K562 (cell line): ENCODE measurements at regions not wholly inside any gene's neighbourhood (a gene's known extent, or its start where the extent isn't known, plus 50 kb on each side); places are given as distances from the start of the nearest gene placed in this dataset.

Source experiments
- ATAC-seq: fragments of 200-7000 bp; cut with Tn5 transposase; 3 replicates; pipeline ENCODE4 v1.9.1; 2020; ENCODE audit warnings: moderate library complexity
- BruUV-seq: library from RNA; stranded (reverse); fragments of 400-500 nt; replicated peaks from 2 replicates; lab custom pipeline; 2021; lab: Mats Ljungman, UMichigan
- CTCF ChIA-PET: fragments of 300-600 bp; formaldehyde crosslinking; extraction: SDS; loops from one replicate; lab custom pipeline; 2021; ENCODE audit warnings: low intra/inter-chr PET ratio; lab: Yijun Ruan, JAX
- POLR2A ChIA-PET: fragments of 300-600, 350-650 bp; sonication (Branson Sonifier 250); formaldehyde crosslinking; extraction: SDS; loops from one replicate; lab custom pipeline; 2021; ENCODE audit warnings: antibody characterized with exemption, inconsistent platforms; lab: Yijun Ruan, JAX
- DNase-seq, 4 experiments: peaks; one replicate each; pipeline versions ENCODE4 v3.0.0 to v3.0.0-alpha.2; 2011 to 2018; ENCODE audit warnings: low spot score in 3 of 4, mixed read lengths in 3 of 4; ENCODE audit errors: extremely low read depth in 1 of 4
- FAIRE-seq: peaks from 2 replicates; lab custom pipeline; 2011; peaks lifted over from hg19 to GRCh38; lab: Jason Lieb, UNC
- H2AFZ ChIP-seq: 2 replicates; pipeline ENCODE4 v1.6.0; 2011; ENCODE audit warnings: low read depth, low read length, control low read depth, inconsistent platforms
- H3K27ac ChIP-seq: fragments of 200-600 bp; 3 replicates; pipeline ENCODE4 v1.8.0; 2011; ENCODE audit warnings: low read depth, mild to moderate bottlenecking, control low read depth, inconsistent platforms, low read length, moderate library complexity, mixed read lengths; ENCODE audit errors: extremely low read depth
- H3K27me3 ChIP-seq, 2 experiments: fragments of 300-600 bp in 1 of 2; 2 replicates in 1 of 2; 3 replicates in 1 of 2; pipeline versions ENCODE4 v1.6.0 to v1.8.0; 2011; ENCODE audit warnings: inconsistent platforms in 2 of 2, low read length in 2 of 2, mild to moderate bottlenecking in 1 of 2, mixed read lengths in 1 of 2, moderate library complexity in 1 of 2; ENCODE audit not compliant: control insufficient read depth in 2 of 2, insufficient read depth in 2 of 2
- H3K36me3 ChIP-seq: fragments of 300-600 bp; 3 replicates; pipeline ENCODE4 v1.8.0; 2011; ENCODE audit warnings: mild to moderate bottlenecking, low read length, inconsistent platforms; ENCODE audit not compliant: control insufficient read depth, insufficient read depth
- H3K4me1 ChIP-seq, 2 experiments: fragments of 200-600 bp in 1 of 2; replicated peaks in 1 of 2; 2 replicates in 1 of 2; 3 replicates in 1 of 2; pipeline versions ENCODE4 v1.5.1 to v1.8.0; 2011; ENCODE audit warnings: inconsistent platforms in 2 of 2, low read length in 2 of 2, mild to moderate bottlenecking in 1 of 2, mixed read lengths in 1 of 2, moderate library complexity in 1 of 2; ENCODE audit not compliant: control insufficient read depth in 2 of 2, insufficient read depth in 2 of 2
- H3K4me2 ChIP-seq: 2 replicates; pipeline ENCODE4 v1.6.1; 2011; ENCODE audit warnings: low read length, control low read depth, inconsistent platforms, mixed read lengths; ENCODE audit not compliant: insufficient read depth
- H3K4me3 ChIP-seq: fragments of 200-600 bp; sonication (generic), shearing (Covaris generic); 2 replicates; pipeline ENCODE4 v1.5.1; 2016; ENCODE audit warnings: control low read depth, inconsistent platforms
- H3K79me2 ChIP-seq: fragments of 200-600 bp; 3 replicates; pipeline ENCODE4 v1.8.0; 2011; ENCODE audit warnings: low read length, inconsistent platforms; ENCODE audit not compliant: control insufficient read depth, insufficient read depth
- H3K9ac ChIP-seq, 2 experiments: 2 replicates each; pipeline versions ENCODE4 v1.6.0 to v1.6.1; 2011; ENCODE audit warnings: low read depth in 2 of 2, low read length in 2 of 2, control low read depth in 1 of 2, inconsistent platforms in 1 of 2, mild to moderate bottlenecking in 1 of 2, mixed read lengths in 1 of 2; ENCODE audit not compliant: insufficient read depth in 1 of 2
- H3K9me1 ChIP-seq: one replicate; pipeline ENCODE4 v1.6.0; 2011; ENCODE audit warnings: inconsistent platforms, mild to moderate bottlenecking, low read length, moderate library complexity; ENCODE audit not compliant: control insufficient read depth, insufficient read depth
- H3K9me3 ChIP-seq: replicated peaks from 2 replicates; pipeline ENCODE4 v1.5.1; 2011; ENCODE audit warnings: low read depth, low read length, inconsistent platforms; ENCODE audit not compliant: control insufficient read depth, insufficient read depth
- H4K20me1 ChIP-seq: replicated peaks from 2 replicates; pipeline ENCODE4 v1.6.1; 2011; ENCODE audit warnings: low read length, inconsistent platforms, mixed read lengths; ENCODE audit not compliant: control insufficient read depth, insufficient read depth
- BACH1 ChIP-seq: fragments of 200-800 bp; sonication (Bioruptor generic); IDR thresholded peaks from 2 replicates; pipeline ENCODE4 v1.6.1; 2016; ENCODE audit warnings: missing genetic modification characterization, missing compliant biosample characterization
- CHD1 ChIP-seq: fragments of 200-600 bp; sonication (generic); IDR thresholded peaks from one replicate; pipeline ENCODE4 v1.6.1; 2012; ENCODE audit warnings: mild to moderate bottlenecking, moderate library complexity, low read length, inconsistent platforms
- COPS2 ChIP-seq: fragments of 450-650 bp; conservative IDR thresholded peaks from 2 replicates; pipeline ENCODE4 v1.6.1; 2016; ENCODE audit warnings: mild to moderate bottlenecking, moderate library complexity
- ESRRA ChIP-seq: fragments of 450-650 bp; IDR thresholded peaks from 2 replicates; pipeline ENCODE4 v1.6.1; 2014; ENCODE audit warnings: low read depth, mild to moderate bottlenecking, moderate library complexity, borderline replicate concordance
- FOSL1 ChIP-seq: fragments of 200-800 bp; sonication (Bioruptor generic); conservative IDR thresholded peaks from 2 replicates; pipeline ENCODE4 v1.6.1; 2016; ENCODE audit warnings: missing genetic modification characterization, missing compliant biosample characterization
- HINFP ChIP-seq: fragments of 450-650 bp; conservative IDR thresholded peaks from 2 replicates; pipeline ENCODE4 v1.6.1; 2016; ENCODE audit warnings: missing genetic modification characterization, low read depth, mild to moderate bottlenecking, control low read depth, missing compliant biosample characterization
- HLTF ChIP-seq: fragments of 450-650 bp; IDR thresholded peaks from 2 replicates; pipeline ENCODE4 v1.6.1; 2016
- LARP7 ChIP-seq: fragments of 450-650 bp; IDR thresholded peaks from 2 replicates; pipeline ENCODE4 v1.6.1; 2016
- MCM7 ChIP-seq, 2 experiments: fragments of 450-650 bp; IDR thresholded peaks; 2 replicates each; pipeline ENCODE4 v1.6.1; 2016 to 2018
- MYBL2 ChIP-seq, 2 experiments: fragments of 450-650 bp in 1 of 2; sonication (generic) in 1 of 2; formaldehyde crosslinking in 1 of 2; IDR thresholded peaks; 2 replicates each; pipeline versions ENCODE4 v1.6.1 to v1.8.1; 2017 to 2022; ENCODE audit warnings: borderline replicate concordance in 1 of 2, inconsistent platforms in 1 of 2, low read depth in 1 of 2, mild to moderate bottlenecking in 1 of 2, missing genetic modification reagents in 1 of 2, moderate library complexity in 1 of 2
- NUFIP1 ChIP-seq: fragments of 450-650 bp; IDR thresholded peaks from 2 replicates; pipeline ENCODE4 v1.6.1; 2018; ENCODE audit not compliant: partially characterized antibody
- PHB ChIP-seq: fragments of 250-450 bp; sonication (Bioruptor Pico); IDR thresholded peaks from 2 replicates; pipeline ENCODE4 v1.5.0; 2021
- RBM22 ChIP-seq: fragments of 200-400 bp; formaldehyde crosslinking; IDR thresholded peaks from 2 replicates; pipeline ENCODE4 v1.6.1; 2018; ENCODE audit warnings: low read length, low read depth; ENCODE audit not compliant: poor library complexity, severe bottlenecking
- RFX5 ChIP-seq: IDR thresholded peaks from 2 replicates; pipeline ENCODE4 v1.6.1; 2011; ENCODE audit warnings: low read depth, mild to moderate bottlenecking, improper control_type of control experiment, low read length
- SMAD2 ChIP-seq: fragments of 150-350 bp; IDR thresholded peaks from 2 replicates; pipeline ENCODE4 v1.6.1; 2014; ENCODE audit warnings: low read depth, mild to moderate bottlenecking, low read length
- SP2 ChIP-seq: IDR thresholded peaks from 2 replicates; pipeline ENCODE4 v1.6.1; 2011; ENCODE audit warnings: mild to moderate bottlenecking, low read depth, low read length, moderate library complexity; ENCODE audit not compliant: poor library complexity, severe bottlenecking; ENCODE audit errors: extremely low read depth
- ZKSCAN1 ChIP-seq: fragments of 150-350 bp; IDR thresholded peaks from 2 replicates; pipeline ENCODE4 v1.6.1; 2016; ENCODE audit warnings: low read depth, low read length
- ZNF197 ChIP-seq: fragments of 200-800 bp; sonication (Bioruptor generic); IDR thresholded peaks from 2 replicates; pipeline ENCODE4 v1.6.1; 2016; ENCODE audit warnings: low read depth, missing genetic modification characterization, missing compliant biosample characterization
- ZNF253 ChIP-seq: fragments of 250-450 bp; sonication (Bioruptor Pico); conservative IDR thresholded peaks from 2 replicates; pipeline ENCODE4 v1.6.1; 2021; ENCODE audit warnings: mild to moderate bottlenecking
- ZNF431 ChIP-seq: sonication (generic); formaldehyde crosslinking; IDR thresholded peaks from 2 replicates; pipeline ENCODE4 v1.8.0; 2022; ENCODE audit warnings: mild to moderate bottlenecking, missing genetic modification reagents
- ZNF699 ChIP-seq: fragments of 250-450 bp; sonication (Bioruptor Pico); IDR thresholded peaks from 2 replicates; pipeline ENCODE4 v1.8.0; 2021; ENCODE audit warnings: mild to moderate bottlenecking, moderate library complexity; ENCODE audit not compliant: insufficient replicate concordance
- WGBS: fragments of 100-300 bp; shearing (Covaris generic); methylation state at CpG from one replicate; pipeline ENCODE4 v1.1.6; 2016; ENCODE audit warnings: low coverage, mixed read lengths; ENCODE audit not compliant: insufficient coverage; ENCODE audit errors: missing lambda C conversion rate; 5-methylcytosine and 5-hydroxymethylcytosine counted together
- in situ Hi-C: fragments of 300-500 bp; cut with MboI; formaldehyde crosslinking; loops from 4 replicates; pipeline ENCODE4 v1.15.0; 2018; ENCODE audit warnings: inconsistent platforms, mixed read lengths
- intact Hi-C: fragments of 100-400 bp; cut with micrococcal nuclease; formaldehyde crosslinking; loops from 2 replicates; pipeline ENCODE4 v1.14.2; 2022
- TF ChIP-seq, protein P1 (sequence below): IDR thresholded peaks from 2 replicates; pipeline ENCODE4 v1.6.1; 2014; ENCODE audit warnings: antibody characterized with exemption

- TF ChIP-seq HINFP = no peak
- no peak for TF ChIP-seq FOSL1
- TF ChIP-seq MCM7 (IDR thresholded peaks at IDR 0.05) = no peak
- TF ChIP-seq RBM22 = no peak
These were observed 471.9 kb downstream of the MIAT start (continued) for GRCh38 chr22:27129266-27129665.

- ChIA-PET CTCF (no interaction called here), POLR2A (no interaction called here)
- FAIRE-seq = no peak
- no peaks in the 10 kb centered on the region for H3K9me1 ChIP-seq
- intact Hi-C loops (no loop called here), in situ Hi-C loops (no loop called here)
- no peak overlapping the region for H3K4me2 ChIP-seq
- peaks cover 6 to 8% of the 10 kb centered on the region in 2 experiments; a peak in 4 of 5 replicates for H3K4me1 ChIP-seq
- no peaks in the 10 kb centered on the region for H3K9me3 ChIP-seq
- H3K36me3 ChIP-seq = no peaks in the 10 kb centered on the region
- no peaks in the 10 kb centered on the region; the same call in 1 of the 2 replicates for H4K20me1 ChIP-seq
- no peak overlapping the region for H3K4me3 ChIP-seq
- H2AFZ ChIP-seq = no peak overlapping the region
- H3K79me2 ChIP-seq = no peaks in the 10 kb centered on the region
- DNase-seq = no peak
- TF ChIP-seq SP2 (no peak), PHB (no peak), ESRRA (no peak), CHD1 (no peak), SMAD2 (no peak), COPS2 (no peak), ZKSCAN1 (no peak), ZNF197 (no peak), RFX5 (no peak), MYBL2 (IDR thresholded peaks at IDR 0.05; ENCODE audit: low read depth) (no peak), MYBL2 (CRISPR knock-in tag; IDR thresholded peaks at IDR 0.05; ENCODE audit: borderline replicate concordance) (no peak), ZNF253 (CRISPR knock-in tag) (no peak), ZNF431 (no peak), ZNF699 (CRISPR knock-in tag) (no peak), NUFIP1 (no peak), LARP7 (no peak), BACH1 (tag) (no peak), HLTF (no peak)
- TF ChIP-seq, protein P1, sequence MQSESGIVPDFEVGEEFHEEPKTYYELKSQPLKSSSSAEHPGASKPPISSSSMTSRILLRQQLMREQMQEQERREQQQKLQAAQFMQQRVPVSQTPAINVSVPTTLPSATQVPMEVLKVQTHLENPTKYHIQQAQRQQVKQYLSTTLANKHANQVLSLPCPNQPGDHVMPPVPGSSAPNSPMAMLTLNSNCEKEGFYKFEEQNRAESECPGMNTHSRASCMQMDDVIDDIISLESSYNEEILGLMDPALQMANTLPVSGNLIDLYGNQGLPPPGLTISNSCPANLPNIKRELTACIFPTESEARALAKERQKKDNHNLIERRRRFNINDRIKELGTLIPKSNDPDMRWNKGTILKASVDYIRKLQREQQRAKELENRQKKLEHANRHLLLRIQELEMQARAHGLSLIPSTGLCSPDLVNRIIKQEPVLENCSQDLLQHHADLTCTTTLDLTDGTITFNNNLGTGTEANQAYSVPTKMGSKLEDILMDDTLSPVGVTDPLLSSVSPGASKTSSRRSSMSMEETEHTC = no peak
- no TSS peak for BruUV-seq
- 10% methylated on average over 4 of the region's 4 CpGs for WGBS
- peaks cover 0 to 4% of the 10 kb centered on the region in 2 experiments; a peak in 1 of 5 replicates for H3K27me3 ChIP-seq
- H3K27ac ChIP-seq = no peak overlapping the region
- ATAC-seq = no peak
- no peak overlapping the region for H3K9ac ChIP-seq
These were observed 473.5 kb downstream of the MIAT start for GRCh38 chr22:27130906-27131305.
